ENCODE measurements at regions not wholly inside any gene's neighbourhood (a gene's known extent, or its start where the extent isn't known, plus 50 kb on each side); places are given as distances from the start of the nearest gene placed in this dataset.

GRCh38 chr15:93454788-93455187, 365.8 kb upstream of the RGMA start:
- Histone ChIP-seq H3K4me3 (ENCODE audit: low read length) (no peak overlapping the region), H3K36me3 (ENCODE audit: control insufficient read depth, insufficient read depth, low read length) (no peaks in the 10 kb centered on the region), H3K27ac (ENCODE audit: low read length) (no peak overlapping the region), H3K27me3 (ENCODE audit: control insufficient read depth, insufficient read depth, low read length) (no peaks in the 10 kb centered on the region), H3K4me1 (ENCODE audit: control insufficient read depth, insufficient read depth, low read length) (no peaks in the 10 kb centered on the region), H3K9me3 (ENCODE audit: control insufficient read depth, low read depth, low read length) (no peaks in the 10 kb centered on the region)
- DNase-seq, result no peak
- 80% methylated on average over 1 of the region's 7 CpGs for WGBS (ENCODE audit: insufficient coverage, low lambda C conversion rate)

GRCh38 chr15:93452537-93453211, 363.7 kb upstream of the RGMA start:
- Histone ChIP-seq H3K36me3 (ENCODE audit: control insufficient read depth, insufficient read depth, low read length) (no peaks in the 10 kb centered on the region), H3K27ac (ENCODE audit: low read length) (no peak overlapping the region), H3K4me3 (ENCODE audit: low read length) (no peak overlapping the region), H3K4me1 (ENCODE audit: control insufficient read depth, insufficient read depth, low read length) (no peaks in the 10 kb centered on the region), H3K27me3 (ENCODE audit: control insufficient read depth, insufficient read depth, low read length) (no peaks in the 10 kb centered on the region), H3K9me3 (ENCODE audit: control insufficient read depth, low read depth, low read length) (no peaks in the 10 kb centered on the region)
- DNase-seq, result no peak

GRCh38 chr15:93451822-93452221, 362.8 kb upstream of the RGMA start:
- H3K27ac ChIP-seq (ENCODE audit: low read length), result no peak overlapping the region
- DNase-seq, result no peak
- no peak overlapping the region for H3K4me3 ChIP-seq (ENCODE audit: low read length)
- no peaks in the 10 kb centered on the region for H3K36me3 ChIP-seq (ENCODE audit: control insufficient read depth, insufficient read depth, low read length)
- H3K9me3 ChIP-seq (ENCODE audit: control insufficient read depth, low read depth, low read length), result no peaks in the 10 kb centered on the region
- WGBS (ENCODE audit: insufficient coverage, low lambda C conversion rate), result no CpG with 5 or more reads among the region's 2 CpGs
- H3K27me3 ChIP-seq (ENCODE audit: control insufficient read depth, insufficient read depth, low read length), result no peaks in the 10 kb centered on the region
- H3K4me1 ChIP-seq (ENCODE audit: control insufficient read depth, insufficient read depth, low read length), result no peaks in the 10 kb centered on the region

- no peak overlapping the region for H3K4me3 ChIP-seq (ENCODE audit: low read length)
- H3K9me3 ChIP-seq (ENCODE audit: control insufficient read depth, low read depth, low read length), result no peaks in the 10 kb centered on the region
- no peaks in the 10 kb centered on the region for H3K36me3 ChIP-seq (ENCODE audit: control insufficient read depth, insufficient read depth, low read length)
- H3K4me1 ChIP-seq (ENCODE audit: control insufficient read depth, insufficient read depth, low read length), result no peaks in the 10 kb centered on the region
- DNase-seq, result no peak
- H3K27ac ChIP-seq (ENCODE audit: low read length), result no peak overlapping the region
- no peaks in the 10 kb centered on the region for H3K27me3 ChIP-seq (ENCODE audit: control insufficient read depth, insufficient read depth, low read length)
- 36% methylated on average over 3 of the region's 6 CpGs for WGBS (ENCODE audit: insufficient coverage, low lambda C conversion rate)
Observed at GRCh38 chr15:93451265-93451664, 362.3 kb upstream of the RGMA start.

- Histone ChIP-seq H3K36me3 (ENCODE audit: control insufficient read depth, insufficient read depth, low read length) (no peaks in the 10 kb centered on the region), H3K27me3 (ENCODE audit: control insufficient read depth, insufficient read depth, low read length) (no peaks in the 10 kb centered on the region)
- 100% methylated on average over 1 of the region's 2 CpGs for WGBS (ENCODE audit: insufficient coverage, low lambda C conversion rate)
Observed at GRCh38 chr15:93449798-93450197, 360.8 kb upstream of the RGMA start.

GRCh38 chr15:93438310-93438709, 349.3 kb upstream of the RGMA start:
- Histone ChIP-seq H3K27me3 (ENCODE audit: control insufficient read depth, insufficient read depth, low read length) (no peaks in the 10 kb centered on the region), H3K4me3 (ENCODE audit: low read length) (no peak overlapping the region), H3K36me3 (ENCODE audit: control insufficient read depth, insufficient read depth, low read length) (no peaks in the 10 kb centered on the region), H3K27ac (ENCODE audit: low read length) (no peak overlapping the region), H3K9me3 (ENCODE audit: control insufficient read depth, low read depth, low read length) (no peaks in the 10 kb centered on the region), H3K4me1 (ENCODE audit: control insufficient read depth, insufficient read depth, low read length) (no peaks in the 10 kb centered on the region)
- DNase-seq, result no peak
- WGBS (ENCODE audit: insufficient coverage, low lambda C conversion rate), result 36% methylated on average over 2 of the region's 4 CpGs

More at GRCh38 chr15:93449798-93450197, 360.8 kb upstream of the RGMA start:
- no peak for DNase-seq
- no peaks in the 10 kb centered on the region for H3K4me1 ChIP-seq (ENCODE audit: control insufficient read depth, insufficient read depth, low read length)
- H3K9me3 ChIP-seq (ENCODE audit: control insufficient read depth, low read depth, low read length), result no peaks in the 10 kb centered on the region
- H3K27ac ChIP-seq (ENCODE audit: low read length), result no peak overlapping the region
- no peak overlapping the region for H3K4me3 ChIP-seq (ENCODE audit: low read length)

- Histone ChIP-seq H3K4me1 (ENCODE audit: control insufficient read depth, insufficient read depth, low read length) (no peaks in the 10 kb centered on the region), H3K27me3 (ENCODE audit: control insufficient read depth, insufficient read depth, low read length) (no peaks in the 10 kb centered on the region), H3K9me3 (ENCODE audit: control insufficient read depth, low read depth, low read length) (peaks cover 4% of the 10 kb centered on the region), H3K27ac (ENCODE audit: low read length) (no peak overlapping the region), H3K36me3 (ENCODE audit: control insufficient read depth, insufficient read depth, low read length) (no peaks in the 10 kb centered on the region), H3K4me3 (ENCODE audit: low read length) (no peak overlapping the region)
- no peak for DNase-seq
- no CpG with 5 or more reads among the region's 28 CpGs for WGBS (ENCODE audit: insufficient coverage, low lambda C conversion rate)
Observed at GRCh38 chr15:93432474-93432873, 343.5 kb upstream of the RGMA start.

- H3K4me3 ChIP-seq (ENCODE audit: low read length), result no peak overlapping the region
- no peaks in the 10 kb centered on the region for H3K27me3 ChIP-seq (ENCODE audit: control insufficient read depth, insufficient read depth, low read length)
- 57% methylated on average over 1 of the region's 2 CpGs for WGBS (ENCODE audit: insufficient coverage, low lambda C conversion rate)
- peaks cover 4% of the 10 kb centered on the region for H3K9me3 ChIP-seq (ENCODE audit: control insufficient read depth, low read depth, low read length)
- no peak for DNase-seq
- H3K36me3 ChIP-seq (ENCODE audit: control insufficient read depth, insufficient read depth, low read length), result no peaks in the 10 kb centered on the region
- no peaks in the 10 kb centered on the region for H3K4me1 ChIP-seq (ENCODE audit: control insufficient read depth, insufficient read depth, low read length)
- H3K27ac ChIP-seq (ENCODE audit: low read length), result no peak overlapping the region
Observed at GRCh38 chr15:93428807-93429351, 339.9 kb upstream of the RGMA start.

- H3K4me3 ChIP-seq (ENCODE audit: low read length), result no peak overlapping the region
- no peaks in the 10 kb centered on the region for H3K4me1 ChIP-seq (ENCODE audit: control insufficient read depth, insufficient read depth, low read length)
- H3K9me3 ChIP-seq (ENCODE audit: control insufficient read depth, low read depth, low read length), result peaks cover 4% of the 10 kb centered on the region
- H3K27ac ChIP-seq (ENCODE audit: low read length), result no peak overlapping the region
- no peaks in the 10 kb centered on the region for H3K36me3 ChIP-seq (ENCODE audit: control insufficient read depth, insufficient read depth, low read length)
- no peaks in the 10 kb centered on the region for H3K27me3 ChIP-seq (ENCODE audit: control insufficient read depth, insufficient read depth, low read length)
- DNase-seq, result no peak
- no CpG with 5 or more reads among the region's 3 CpGs for WGBS (ENCODE audit: insufficient coverage, low lambda C conversion rate)
Observed at GRCh38 chr15:93428150-93428549, 339.1 kb upstream of the RGMA start.

- Histone ChIP-seq H3K9me3 (ENCODE audit: control insufficient read depth, low read depth, low read length) (no peaks in the 10 kb centered on the region), H3K27ac (ENCODE audit: low read length) (no peak overlapping the region), H3K4me1 (ENCODE audit: control insufficient read depth, insufficient read depth, low read length) (no peaks in the 10 kb centered on the region), H3K4me3 (ENCODE audit: low read length) (no peak overlapping the region), H3K27me3 (ENCODE audit: control insufficient read depth, insufficient read depth, low read length) (no peaks in the 10 kb centered on the region), H3K36me3 (ENCODE audit: control insufficient read depth, insufficient read depth, low read length) (no peaks in the 10 kb centered on the region)
- DNase-seq, result no peak
- WGBS (ENCODE audit: insufficient coverage, low lambda C conversion rate), result 100% methylated on average over 1 of the region's 9 CpGs
Observed at GRCh38 chr15:93424131-93424530, 335.1 kb upstream of the RGMA start.

- no peak overlapping the region for H3K27ac ChIP-seq (ENCODE audit: low read length)
- no peaks in the 10 kb centered on the region for H3K9me3 ChIP-seq (ENCODE audit: control insufficient read depth, low read depth, low read length)
- no peak for DNase-seq
- H3K4me1 ChIP-seq (ENCODE audit: control insufficient read depth, insufficient read depth, low read length), result no peaks in the 10 kb centered on the region
- no peak overlapping the region for H3K4me3 ChIP-seq (ENCODE audit: low read length)
- no peaks in the 10 kb centered on the region for H3K36me3 ChIP-seq (ENCODE audit: control insufficient read depth, insufficient read depth, low read length)
- H3K27me3 ChIP-seq (ENCODE audit: control insufficient read depth, insufficient read depth, low read length), result no peaks in the 10 kb centered on the region
- no CpG with 5 or more reads among the region's 5 CpGs for WGBS (ENCODE audit: insufficient coverage, low lambda C conversion rate)
Observed at GRCh38 chr15:93422476-93422875, 333.5 kb upstream of the RGMA start.
